Prostate gland (tissue), 2 donors: ENCODE measurements at regions not wholly inside any gene's neighbourhood (a gene's known extent, or its start where the extent isn't known, plus 50 kb on each side); places are given as distances from the start of the nearest gene placed in this dataset.
"Not testable (repeated sequence)": the region's sequence is repeated elsewhere in the genome, so short reads cannot be mapped to it uniquely, and the experiment has no call there.

ENCODE experiments used
- POLR2A ChIP-seq: fragments of 450-650 bp; IDR thresholded peaks from one replicate; pipeline ENCODE4 v1.6.1; 2016; ENCODE audit warnings: antibody characterized with exemption, mild to moderate bottlenecking
- POLR2AphosphoS5 ChIP-seq: sonication (generic); formaldehyde crosslinking; IDR thresholded peaks from one replicate; pipeline ENCODE4 v1.6.1; 2017; ENCODE audit warnings: antibody characterized with exemption
- TF ChIP-seq, protein P1 (sequence below), 4 experiments: fragments of 200-600 bp in 2 of 4; fragments of 450-650 bp in 2 of 4; sonication (generic) in 2 of 4; IDR thresholded peaks; 1 replicate in 3 of 4; 2 replicates in 1 of 4; pipeline ENCODE4 v1.5.1; 2016 to 2019; ENCODE audit warnings: antibody characterized with exemption in 4 of 4, mild to moderate bottlenecking in 2 of 4, moderate library complexity in 2 of 4

DNA sequence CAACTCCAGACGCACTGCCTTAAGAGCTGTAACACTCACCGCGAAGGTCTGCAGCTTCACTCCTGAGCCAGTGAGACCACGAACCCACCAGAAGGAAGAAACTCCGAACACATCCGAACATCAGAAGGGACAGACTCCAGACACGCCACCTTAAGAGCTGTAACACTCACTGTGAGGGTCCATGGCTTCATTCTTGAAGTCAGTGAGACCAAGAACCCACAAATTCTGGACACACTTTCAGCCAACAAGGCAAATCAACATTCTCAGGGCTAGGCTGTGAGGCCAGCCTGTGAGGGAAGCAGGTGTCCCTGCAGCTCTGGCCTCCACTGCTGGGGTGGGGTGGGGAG lies 275.3 kb downstream of the ADGRD1 start:
- TF ChIP-seq, protein P1, sequence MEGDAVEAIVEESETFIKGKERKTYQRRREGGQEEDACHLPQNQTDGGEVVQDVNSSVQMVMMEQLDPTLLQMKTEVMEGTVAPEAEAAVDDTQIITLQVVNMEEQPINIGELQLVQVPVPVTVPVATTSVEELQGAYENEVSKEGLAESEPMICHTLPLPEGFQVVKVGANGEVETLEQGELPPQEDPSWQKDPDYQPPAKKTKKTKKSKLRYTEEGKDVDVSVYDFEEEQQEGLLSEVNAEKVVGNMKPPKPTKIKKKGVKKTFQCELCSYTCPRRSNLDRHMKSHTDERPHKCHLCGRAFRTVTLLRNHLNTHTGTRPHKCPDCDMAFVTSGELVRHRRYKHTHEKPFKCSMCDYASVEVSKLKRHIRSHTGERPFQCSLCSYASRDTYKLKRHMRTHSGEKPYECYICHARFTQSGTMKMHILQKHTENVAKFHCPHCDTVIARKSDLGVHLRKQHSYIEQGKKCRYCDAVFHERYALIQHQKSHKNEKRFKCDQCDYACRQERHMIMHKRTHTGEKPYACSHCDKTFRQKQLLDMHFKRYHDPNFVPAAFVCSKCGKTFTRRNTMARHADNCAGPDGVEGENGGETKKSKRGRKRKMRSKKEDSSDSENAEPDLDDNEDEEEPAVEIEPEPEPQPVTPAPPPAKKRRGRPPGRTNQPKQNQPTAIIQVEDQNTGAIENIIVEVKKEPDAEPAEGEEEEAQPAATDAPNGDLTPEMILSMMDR (IDR thresholded peaks at IDR 0.05): not testable (repeated sequence)
- TF ChIP-seq POLR2AphosphoS5, POLR2A: not testable (repeated sequence)
